Endothelial cell of umbilical vein (primary cell): ENCODE measurements at regions not wholly inside any gene's neighbourhood (a gene's known extent, or its start where the extent isn't known, plus 50 kb on each side); places are given as distances from the start of the nearest gene placed in this dataset.

Experiments used
- BruUV-seq: library from RNA; stranded (reverse); fragments of 400-500 nt; replicated peaks from 2 replicates; lab custom pipeline; 2021; lab: Mats Ljungman, UMichigan
- CTCF ChIA-PET: fragments of 300-600, 350-600 bp; sonication (Branson Sonifier 250); formaldehyde crosslinking; loops from one replicate; lab custom pipeline; 2021; ENCODE audit warnings: antibody characterized with exemption, inconsistent platforms; lab: Charles Lee
- POLR2A ChIA-PET: fragments of 300-600, 350-600 bp; sonication (Branson Sonifier 250); formaldehyde crosslinking; loops from one replicate; lab custom pipeline; 2021; ENCODE audit warnings: antibody characterized with exemption, inconsistent platforms; lab: Charles Lee
- DNase-seq: peaks from one replicate; pipeline ENCODE4 v3.0.0-alpha.2; 2011; ENCODE audit warnings: low read depth, low spot score
- FAIRE-seq: peaks from 2 replicates; lab custom pipeline; 2011; peaks lifted over from hg19 to GRCh38; lab: Jason Lieb, UNC
- H2AFZ ChIP-seq: 2 replicates; pipeline ENCODE4 v1.6.0; 2012; ENCODE audit warnings: low read depth, low read length, control low read depth, inconsistent platforms
- H3K27ac ChIP-seq: 2 replicates; pipeline ENCODE4 v1.5.1; 2011; ENCODE audit warnings: low read depth, mild to moderate bottlenecking, control low read depth, low read length, moderate library complexity; ENCODE audit not compliant: insufficient read depth
- H3K27me3 ChIP-seq, 2 experiments: 2 replicates each; pipeline versions ENCODE4 v1.6.0 to v1.6.1; 2011; ENCODE audit warnings: low read length in 2 of 2, mixed read lengths in 1 of 2; ENCODE audit not compliant: control insufficient read depth in 2 of 2, insufficient read depth in 2 of 2
- H3K36me3 ChIP-seq, 2 experiments: 2 replicates in 1 of 2; 3 replicates in 1 of 2; pipeline ENCODE4 v1.5.1; 2011; ENCODE audit warnings: low read length in 2 of 2, mild to moderate bottlenecking in 1 of 2, moderate library complexity in 1 of 2; ENCODE audit not compliant: control insufficient read depth in 2 of 2, insufficient read depth in 2 of 2; ENCODE audit errors: extremely low read depth in 1 of 2
- H3K4me1 ChIP-seq: 3 replicates; pipeline ENCODE4 v1.5.1; 2011; ENCODE audit warnings: mild to moderate bottlenecking, low read length; ENCODE audit not compliant: control insufficient read depth, insufficient read depth; ENCODE audit errors: extremely low read depth
- H3K4me2 ChIP-seq: 2 replicates; pipeline ENCODE4 v1.6.1; 2011; ENCODE audit warnings: low read length, control low read depth, mixed read lengths; ENCODE audit not compliant: insufficient read depth
- H3K4me3 ChIP-seq, 3 experiments: fragments of 200-600 bp in 1 of 3; sonication (generic), shearing (Covaris generic) in 1 of 3; replicated peaks in 1 of 3; 2 replicates each; pipeline ENCODE4 v1.5.1; 2011 to 2016; ENCODE audit warnings: control low read depth in 3 of 3, low read length in 3 of 3, mild to moderate bottlenecking in 2 of 3, inconsistent platforms in 1 of 3, low read depth in 1 of 3, moderate library complexity in 1 of 3; ENCODE audit not compliant: insufficient read depth in 1 of 3
- H3K79me2 ChIP-seq: 2 replicates; pipeline ENCODE4 v1.6.0; 2012; ENCODE audit warnings: low read length, inconsistent platforms; ENCODE audit not compliant: control insufficient read depth, insufficient read depth
- H3K9ac ChIP-seq: replicated peaks from 2 replicates; pipeline ENCODE3; 2011; ENCODE audit warnings: low read length, control low read depth; ENCODE audit not compliant: insufficient read depth; ENCODE audit errors: extremely low read depth
- H3K9me1 ChIP-seq: replicated peaks from 3 replicates; pipeline ENCODE4 v1.6.0; 2011; ENCODE audit warnings: mild to moderate bottlenecking, low read length; ENCODE audit not compliant: control insufficient read depth, insufficient read depth; ENCODE audit errors: extremely low read depth
- H3K9me3 ChIP-seq: replicated peaks from 2 replicates; pipeline ENCODE4 v1.5.1; 2012; ENCODE audit warnings: low read length, inconsistent platforms; ENCODE audit not compliant: control insufficient read depth, insufficient read depth
- H4K20me1 ChIP-seq: replicated peaks from 2 replicates; pipeline ENCODE3; 2011; ENCODE audit warnings: mild to moderate bottlenecking, low read length; ENCODE audit not compliant: control insufficient read depth, insufficient read depth; ENCODE audit errors: extremely low read depth
- CTCF ChIP-seq, 2 donors: IDR thresholded peaks; 1 replicate in 1 of 2; 2 replicates in 1 of 2; pipeline ENCODE4 v1.5.1; 2011; ENCODE audit warnings: low read length in 2 of 2, mild to moderate bottlenecking in 2 of 2, moderate library complexity in 2 of 2, control low read depth in 1 of 2, inconsistent platforms in 1 of 2, low read depth in 1 of 2; ENCODE audit not compliant: insufficient read depth in 1 of 2; ENCODE audit errors: extremely low read depth in 1 of 2
- EZH2 ChIP-seq: IDR thresholded peaks from 2 replicates; pipeline ENCODE4 v1.6.1; 2012; ENCODE audit warnings: borderline replicate concordance, low read depth, mild to moderate bottlenecking, moderate library complexity, low read length, inconsistent platforms; ENCODE audit not compliant: severe bottlenecking
- FOS ChIP-seq: IDR thresholded peaks from 2 replicates; pipeline ENCODE4 v1.6.1; 2011; ENCODE audit warnings: mild to moderate bottlenecking, low read length, moderate library complexity, borderline replicate concordance; ENCODE audit not compliant: insufficient read depth
- GATA2 ChIP-seq: IDR thresholded peaks from 2 replicates; pipeline ENCODE4 v1.7.0; 2011; ENCODE audit warnings: low read depth, mild to moderate bottlenecking, moderate library complexity, mixed read lengths, low read length; ENCODE audit not compliant: insufficient read length, insufficient read depth
- JUN ChIP-seq: IDR thresholded peaks from 2 replicates; pipeline ENCODE4 v1.6.1; 2011; ENCODE audit warnings: borderline replicate concordance, low read depth; ENCODE audit not compliant: insufficient read length, insufficient read depth
- MYC ChIP-seq: IDR thresholded peaks from one replicate; pipeline ENCODE4 v1.6.1; 2011; ENCODE audit warnings: mild to moderate bottlenecking, low read depth, low read length
- POLR2A ChIP-seq: IDR thresholded peaks from 2 replicates; pipeline ENCODE4 v1.6.1; 2012; ENCODE audit warnings: low read depth, mild to moderate bottlenecking, control low read depth, low read length
- POLR2AphosphoS5 ChIP-seq: IDR thresholded peaks from 2 replicates; pipeline ENCODE4 v1.6.1; 2012; ENCODE audit warnings: low read depth, mild to moderate bottlenecking, control low read depth, low read length, moderate library complexity; ENCODE audit not compliant: insufficient read depth
- dilution Hi-C: fragments of 300-500 bp; cut with MboI; formaldehyde crosslinking; loops from one replicate; pipeline ENCODE4 v1.15.0; 2019; ENCODE audit warnings: low sequenced_read_pairs; ENCODE audit not compliant: extremely low pct_ligation_motif_present
- intact Hi-C: fragments of 100-400 bp; cut with micrococcal nuclease; formaldehyde crosslinking; loops from one replicate; pipeline ENCODE4 v1.10.0; 2022
- TF ChIP-seq, protein P1 (sequence below): IDR thresholded peaks from 2 replicates; pipeline ENCODE4 v1.6.1; 2011; ENCODE audit not compliant: insufficient read depth, insufficient read length

- Histone ChIP-seq H3K4me3 (no peak overlapping the region), H3K36me3 (no peaks in the 10 kb centered on the region), H3K79me2 (no peaks in the 10 kb centered on the region), H3K27ac (no peak overlapping the region), H3K9ac (no peak overlapping the region), H3K9me3 (no peaks in the 10 kb centered on the region), H4K20me1 (no peaks in the 10 kb centered on the region), H3K9me1 (no peaks in the 10 kb centered on the region), H2AFZ (no peak overlapping the region), H3K27me3 (peaks cover 0 to 8% of the 10 kb centered on the region in 2 experiments), H3K4me1 (no peaks in the 10 kb centered on the region), H3K4me2 (no peak overlapping the region)
- no peak for FAIRE-seq
- BruUV-seq = no TSS peak
- no peak for DNase-seq
- dilution Hi-C loops = no loop called here
- intact Hi-C loops = no loop called here
- TF ChIP-seq EZH2 (no peak), FOS (no peak), POLR2AphosphoS5 (no peak), JUN (no peak), CTCF (IDR thresholded peaks at IDR 0.05; ENCODE audit: extremely low read depth in 1 of 2, insufficient read depth in 1 of 2, low read depth in 1 of 2, low read length in 2 of 2) (no peak), GATA2 (no peak), MYC (no peak), POLR2A (no peak)
- TF ChIP-seq, protein P1, sequence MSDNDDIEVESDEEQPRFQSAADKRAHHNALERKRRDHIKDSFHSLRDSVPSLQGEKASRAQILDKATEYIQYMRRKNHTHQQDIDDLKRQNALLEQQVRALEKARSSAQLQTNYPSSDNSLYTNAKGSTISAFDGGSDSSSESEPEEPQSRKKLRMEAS = no peak
- POLR2A ChIA-PET = no interaction called here
- CTCF ChIA-PET = no interaction called here
Measured at GRCh38 chr2:41826921-41827320, 220.9 kb upstream of the PKDCC start.
